GM21390 (cell line): ENCODE measurements at regions not wholly inside any gene's neighbourhood (a gene's known extent, or its start where the extent isn't known, plus 50 kb on each side); places are given as distances from the start of the nearest gene placed in this dataset.
"Not testable (repeated sequence)": the region's sequence is repeated elsewhere in the genome, so short reads cannot be mapped to it uniquely, and the experiment has no call there.

Experiments
- ATAC-seq: cut with Tn5 transposase; IDR thresholded peaks from one replicate; pipeline ENCODE4 v1.9.1; 2021; ENCODE audit not compliant: unreplicated experiment

DNA sequence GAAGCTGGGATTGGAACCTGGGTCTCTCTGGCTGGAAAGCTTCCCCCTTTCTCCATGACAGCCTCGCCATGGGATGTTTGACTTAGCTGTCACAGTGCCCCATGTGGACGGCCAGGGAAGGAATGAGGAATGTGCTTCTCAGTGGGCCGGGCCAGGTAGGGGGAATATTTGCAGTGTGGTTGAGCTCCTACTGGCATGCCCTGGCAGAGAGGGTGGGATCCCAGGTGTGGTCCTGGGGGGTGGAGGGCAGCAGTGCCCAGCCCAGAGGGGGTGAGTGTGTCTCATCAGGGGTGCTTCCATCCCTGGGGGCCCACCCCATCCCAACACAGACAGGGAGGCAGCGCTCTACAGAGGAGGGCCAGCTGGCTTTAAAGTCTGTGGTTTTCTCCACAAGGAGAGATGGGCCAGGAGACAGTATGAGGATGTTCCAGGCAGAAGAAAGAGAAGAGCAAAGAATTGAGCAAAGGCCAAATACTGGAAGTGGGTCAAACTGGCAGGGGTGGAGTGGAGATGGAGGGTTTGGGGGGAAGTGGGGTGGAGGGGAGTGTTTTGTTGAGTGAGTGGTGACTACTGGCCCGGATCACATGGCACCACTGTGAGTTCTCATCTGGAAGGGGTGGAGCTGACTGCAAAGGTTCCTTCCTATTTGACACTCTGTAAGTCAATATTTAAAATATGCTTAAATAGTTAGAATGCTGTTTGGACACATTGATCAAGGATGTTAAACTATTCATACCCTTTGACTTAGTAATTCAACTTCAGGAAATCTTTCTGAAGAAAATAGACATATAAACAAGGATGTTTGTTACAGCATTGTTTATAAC, 94.0 kb downstream of the MYCN start:
- ATAC-seq, result no peak

DNA sequence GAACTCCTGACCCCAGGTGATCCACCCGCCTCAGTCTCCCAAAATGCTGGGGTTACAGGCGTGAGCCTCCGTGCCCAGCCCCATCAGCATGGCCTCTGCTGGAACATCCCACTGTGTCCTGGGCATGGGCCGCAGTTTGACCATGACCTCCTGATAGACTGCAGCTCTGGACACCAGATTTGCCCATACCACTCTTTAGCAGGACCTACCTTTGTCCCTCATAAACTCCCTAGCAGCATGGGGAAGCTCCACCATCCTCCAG, 92.6 kb downstream of the MYCN start:
- no peak for ATAC-seq

DNA sequence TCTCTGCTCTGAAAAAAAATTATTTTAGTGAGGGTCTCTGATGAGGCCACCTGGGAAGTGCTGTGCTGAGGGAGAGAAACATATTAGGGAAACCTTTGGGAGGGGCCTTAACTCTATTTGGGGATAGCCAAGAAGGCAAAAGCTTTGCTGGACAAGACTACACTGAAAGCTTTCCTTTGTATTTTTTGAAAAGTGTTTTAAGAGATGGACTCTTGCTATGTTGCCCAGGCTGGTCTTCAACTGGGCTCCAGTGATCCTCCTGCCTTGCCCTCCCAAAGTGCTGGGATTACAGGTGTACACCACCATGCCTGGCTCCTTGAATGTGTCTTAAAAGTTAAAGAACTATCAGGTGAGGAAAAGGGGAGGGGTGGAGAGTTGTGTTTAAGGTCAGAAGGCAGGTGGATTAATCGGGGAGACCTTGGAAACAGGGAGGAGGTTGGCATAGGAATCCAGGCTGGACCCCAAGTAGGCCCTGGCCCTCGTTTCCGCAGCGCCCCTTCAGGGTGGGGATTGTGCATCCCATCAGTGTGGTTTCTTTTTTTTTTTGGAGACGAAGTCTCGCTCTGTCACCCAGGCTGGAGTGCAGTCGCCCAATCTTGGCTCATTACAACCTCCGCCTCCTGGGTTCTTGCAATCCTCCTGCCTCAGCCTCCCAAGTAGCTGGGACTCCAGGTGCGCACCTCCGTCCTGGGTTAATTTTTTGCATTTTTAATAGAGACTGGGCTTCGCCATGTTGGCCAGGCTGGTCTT, 92.1 kb downstream of the MYCN start:
- ATAC-seq, result no peak

GRCh38 chr2:16031848-16032159, 91.5 kb downstream of the MYCN start:
- no peak for ATAC-seq

DNA sequence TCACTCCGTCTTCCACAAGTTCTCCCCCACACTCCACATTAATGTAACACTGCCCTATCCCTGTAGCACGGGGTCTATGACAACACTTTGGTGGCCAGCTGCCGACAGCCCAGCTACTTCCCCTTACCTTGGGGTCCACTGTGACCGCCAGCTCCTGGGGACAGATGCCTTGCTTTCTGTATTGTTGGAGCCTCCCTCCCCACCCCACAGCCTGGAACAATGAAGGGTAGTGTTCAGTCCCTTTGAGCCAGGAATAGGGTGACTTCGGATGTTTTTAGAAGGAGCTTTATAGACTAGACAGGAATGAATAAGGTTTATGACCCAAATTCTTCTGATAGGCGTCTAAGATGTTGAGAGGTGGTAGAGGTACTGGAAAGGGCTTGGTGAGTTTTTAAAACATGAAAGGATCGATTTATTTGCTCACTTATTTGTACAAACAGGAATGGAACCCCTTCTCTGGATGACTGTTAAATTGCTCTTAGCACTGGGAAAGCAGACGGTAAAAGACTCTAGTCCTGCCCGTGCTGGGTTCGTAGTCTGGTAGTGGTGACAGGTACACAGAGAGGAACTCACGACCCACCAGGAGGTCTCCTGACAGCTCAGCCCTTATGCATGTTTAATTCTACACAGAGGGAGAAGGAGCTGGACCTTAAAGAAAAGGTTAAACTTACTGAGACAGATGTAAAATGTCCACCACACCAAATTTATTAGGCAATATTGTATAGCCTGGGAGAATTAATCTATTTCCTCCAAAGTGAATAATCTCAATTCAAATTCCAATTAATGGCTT, 90.9 kb downstream of the MYCN start:
- no peak for ATAC-seq

DNA sequence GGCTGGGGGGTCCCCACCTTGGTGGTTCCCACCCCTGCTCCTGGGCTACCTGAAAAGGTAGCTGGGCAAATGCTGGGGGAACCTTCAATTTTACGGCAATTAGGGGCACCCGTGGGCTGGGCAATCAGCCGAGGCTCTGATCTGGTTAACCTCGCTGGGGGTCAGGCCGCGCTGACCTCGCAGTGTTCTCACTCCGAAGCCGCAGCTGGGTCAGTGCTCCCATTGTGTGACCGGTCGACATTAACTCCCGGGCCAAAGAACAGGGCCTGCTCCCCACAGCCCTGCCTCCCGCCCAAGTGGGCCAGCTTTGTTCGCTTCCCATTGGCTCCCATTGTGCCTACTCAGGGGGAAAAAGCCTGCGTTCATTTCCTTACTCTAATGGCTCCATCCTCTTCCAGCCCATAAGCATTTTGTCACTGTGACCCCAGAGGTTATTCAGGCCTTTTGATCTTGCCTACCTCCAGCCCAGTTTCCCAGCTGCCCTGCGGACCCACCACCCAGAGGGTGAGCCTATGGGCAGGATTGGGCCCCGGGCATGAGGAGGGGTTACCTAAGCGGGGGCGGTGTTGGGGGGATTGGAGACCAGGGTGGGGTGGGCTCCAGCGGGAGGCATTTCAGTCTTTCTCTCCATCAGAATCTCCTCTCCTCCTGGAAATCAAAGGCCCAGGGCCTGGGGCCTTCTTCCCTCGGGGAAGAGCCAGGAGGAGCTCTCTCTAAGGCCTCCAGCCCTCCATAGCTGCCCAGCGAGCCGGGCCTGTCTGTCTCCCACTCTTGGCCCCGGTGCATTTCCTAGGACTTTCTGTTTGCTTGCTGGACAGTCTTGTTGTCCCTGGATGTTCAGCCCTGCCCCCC, 90.1 kb downstream of the MYCN start:
- ATAC-seq, result no peak

DNA sequence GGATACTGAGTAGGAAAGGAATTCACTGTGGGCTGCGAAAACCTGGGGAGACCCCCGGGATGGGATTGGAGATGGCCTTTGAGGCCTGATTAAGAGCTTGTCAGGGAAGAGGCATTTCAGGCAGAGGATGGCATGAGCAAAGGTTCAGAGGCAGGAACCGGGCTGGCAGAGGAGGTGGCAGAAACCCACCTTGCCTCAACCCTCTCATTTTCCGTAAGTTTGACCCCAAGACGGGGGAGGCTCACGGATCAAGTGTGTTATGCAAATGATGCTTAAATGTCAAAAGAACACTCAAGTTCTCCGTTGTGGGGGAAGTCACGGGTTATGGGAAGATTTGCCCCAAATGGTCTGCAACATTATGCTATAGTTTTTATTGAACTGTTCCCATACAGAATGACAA, 88.3 kb downstream of the MYCN start:
- ATAC-seq, result no peak

GRCh38 chr2:16026816-16027501, 86.6 kb downstream of the MYCN start:
- no peak for ATAC-seq

GRCh38 chr2:16025876-16026640, 85.7 kb downstream of the MYCN start:
- no peak for ATAC-seq

- ATAC-seq, result no peak
Measured at GRCh38 chr2:16025211-16025875, 85.0 kb downstream of the MYCN start.

DNA sequence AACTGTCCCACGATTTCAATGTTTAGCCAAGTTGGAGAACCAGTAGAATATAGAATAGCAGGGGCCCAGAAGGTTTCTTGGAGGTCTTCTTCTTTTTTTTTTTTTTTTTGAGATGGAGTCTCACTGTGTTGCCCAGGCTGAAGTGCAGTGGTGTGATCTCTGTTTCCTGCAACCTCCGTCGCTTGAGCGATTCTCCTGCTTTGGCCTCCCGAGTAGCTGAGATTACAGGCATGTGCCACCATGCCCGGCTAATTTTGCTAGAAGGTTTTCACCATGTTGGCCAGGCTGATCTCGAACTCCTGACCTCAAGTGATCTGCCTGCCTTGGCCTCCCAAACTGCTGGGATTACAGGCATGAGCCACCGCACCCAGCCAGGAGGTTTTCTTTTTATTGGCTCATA, 84.3 kb downstream of the MYCN start:
- ATAC-seq, result not testable (repeated sequence)

- ATAC-seq, result no peak
Measured at GRCh38 chr2:16023506-16024360, 83.4 kb downstream of the MYCN start.

DNA sequence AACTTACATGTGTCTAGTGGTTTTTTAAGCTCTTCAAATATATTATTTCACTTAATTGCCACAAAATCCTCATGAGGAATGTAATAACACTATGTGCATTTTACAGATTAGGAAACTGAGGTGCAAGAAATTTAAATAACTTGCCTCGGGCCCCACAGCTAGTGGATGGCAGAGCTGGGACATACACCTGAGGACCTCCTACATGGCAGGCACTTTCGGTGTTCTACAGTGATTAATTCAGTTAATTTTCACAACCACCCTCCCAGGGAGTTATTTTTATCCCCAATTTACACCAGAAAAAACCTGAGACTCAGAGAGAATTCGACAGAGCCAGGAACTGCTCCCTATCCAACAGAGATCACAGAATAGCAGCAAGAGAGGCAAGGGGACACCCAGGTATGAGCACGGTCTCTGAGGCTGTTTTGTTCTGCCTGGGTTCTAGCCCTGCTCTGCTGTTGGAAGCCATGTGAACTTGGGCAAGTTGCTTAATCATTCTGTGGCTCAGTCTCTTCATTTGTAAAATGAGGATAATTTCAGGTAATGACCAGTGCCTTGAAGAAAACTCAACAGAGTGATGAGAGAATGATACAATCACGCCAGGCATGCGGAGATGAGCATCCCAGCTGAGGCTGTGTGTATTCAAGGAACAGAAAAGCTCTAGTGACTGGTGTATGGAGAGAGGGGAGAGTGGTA, 82.3 kb downstream of the MYCN start:
- ATAC-seq, result no peak

GRCh38 chr2:16021611-16022363, 81.4 kb downstream of the MYCN start:
- ATAC-seq, result no peak

DNA sequence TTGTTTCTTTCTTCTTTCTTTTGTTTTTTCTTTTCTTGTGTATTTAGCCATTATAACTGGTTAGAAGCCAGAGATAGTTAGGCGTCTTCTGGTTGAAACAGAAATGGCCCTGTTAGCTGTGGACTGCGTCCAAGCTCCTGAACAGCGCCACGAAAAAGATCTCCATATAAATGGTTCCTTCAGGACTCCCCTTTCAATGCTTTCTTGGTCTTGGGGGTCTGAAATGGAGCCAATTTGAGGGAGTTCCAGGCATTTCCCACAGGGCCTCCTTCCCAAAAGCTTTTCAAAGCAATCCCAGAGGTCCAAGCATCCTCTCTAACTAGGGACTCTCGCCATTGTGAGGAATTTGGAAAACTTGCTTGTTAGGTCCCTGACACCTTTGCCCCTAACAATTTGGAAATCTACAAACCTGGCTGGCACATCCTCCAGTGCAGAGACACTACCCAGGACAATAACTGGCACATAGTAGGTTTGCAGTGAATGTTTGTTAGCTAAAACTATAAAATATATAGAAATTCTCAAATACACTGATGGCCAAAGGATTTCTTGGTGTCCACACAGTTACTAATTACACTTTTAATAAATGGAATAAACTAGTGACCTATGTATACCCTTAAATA, 80.1 kb downstream of the MYCN start:
- no peak for ATAC-seq

DNA sequence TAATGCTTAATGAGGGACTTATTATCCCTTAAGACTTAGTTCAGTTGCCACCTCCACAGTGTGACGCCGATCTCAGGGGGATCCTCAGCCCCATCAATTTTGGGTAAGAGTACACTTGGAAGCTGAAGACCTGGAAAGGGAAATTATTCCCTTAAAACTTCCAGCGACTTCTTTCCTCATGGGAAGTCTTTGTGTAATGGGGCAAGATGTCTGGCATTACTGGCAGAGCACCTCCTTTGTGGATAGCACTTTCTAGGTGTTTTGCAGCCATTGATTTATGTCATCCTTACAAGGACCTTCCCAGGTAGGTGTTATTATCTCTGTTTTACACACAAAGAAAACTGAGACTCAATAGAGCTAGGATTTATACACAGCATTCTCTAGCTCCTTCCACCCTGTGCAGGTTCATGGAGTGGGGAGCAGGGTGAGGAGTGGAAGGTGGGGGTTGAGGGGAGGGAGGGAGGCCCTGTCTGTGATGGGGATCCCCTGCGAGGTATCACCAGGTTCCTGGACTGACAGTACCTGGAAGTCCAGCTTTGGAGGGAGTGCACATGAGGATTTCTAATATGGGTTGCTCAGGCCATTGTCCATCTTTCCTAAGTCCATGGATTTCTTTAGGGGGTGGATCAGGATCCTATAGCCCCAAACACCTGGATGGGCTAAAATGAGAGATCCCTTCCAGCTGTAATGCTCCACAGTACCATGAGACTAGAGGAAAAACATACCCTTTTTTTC, 79.4 kb downstream of the MYCN start:
- ATAC-seq, result no peak
